HG02970 (cell line): ENCODE measurements at regions not wholly inside any gene's neighbourhood (a gene's known extent, or its start where the extent isn't known, plus 50 kb on each side); places are given as distances from the start of the nearest gene placed in this dataset.
"Not testable (repeated sequence)": the region's sequence is repeated elsewhere in the genome, so short reads cannot be mapped to it uniquely, and the experiment has no call there.

Source experiments
- ATAC-seq: cut with Tn5 transposase; IDR thresholded peaks from one replicate; pipeline ENCODE4 v1.9.1; 2021; ENCODE audit warnings: mild to moderate bottlenecking, moderate library complexity, moderate number of reproducible peaks; ENCODE audit not compliant: unreplicated experiment, low FRiP score

GRCh38 chr1:60634106-60634505, 448.3 kb upstream of the NFIA start:
- no peak for ATAC-seq

GRCh38 chr1:60622486-60622885, 459.9 kb upstream of the NFIA start:
- no peak for ATAC-seq

- ATAC-seq: no peak
These were observed 461.0 kb upstream of the NFIA start for GRCh38 chr1:60621368-60621851.

- no peak for ATAC-seq
These were observed 462.3 kb upstream of the NFIA start for GRCh38 chr1:60620087-60620486.

GRCh38 chr1:60619581-60619980, 462.8 kb upstream of the NFIA start:
- no peak for ATAC-seq

GRCh38 chr1:60615666-60616065, 466.7 kb upstream of the NFIA start:
- no peak for ATAC-seq

GRCh38 chr1:60612790-60613189, 469.6 kb upstream of the NFIA start:
- ATAC-seq: no peak

- ATAC-seq: not testable (repeated sequence)
These were observed 475.4 kb upstream of the NFIA start for GRCh38 chr1:60606921-60607320.

GRCh38 chr1:60600532-60600931, 481.8 kb upstream of the NFIA start:
- ATAC-seq: no peak

- ATAC-seq: no peak
These were observed 482.8 kb upstream of the NFIA start for GRCh38 chr1:60599574-60599973.

- no peak for ATAC-seq
These were observed 484.1 kb upstream of the NFIA start for GRCh38 chr1:60598041-60598910.

GRCh38 chr1:60596791-60597750, 485.3 kb upstream of the NFIA start:
- ATAC-seq: no peak

GRCh38 chr1:60591583-60591982, 490.8 kb upstream of the NFIA start:
- no peak for ATAC-seq

- ATAC-seq: no peak
These were observed 492.4 kb upstream of the NFIA start for GRCh38 chr1:60589916-60590315.

GRCh38 chr1:60589046-60589748, 493.2 kb upstream of the NFIA start:
- no peak for ATAC-seq

GRCh38 chr1:60584371-60584770, 498.0 kb upstream of the NFIA start:
- ATAC-seq: no peak

- no peak for ATAC-seq
These were observed 498.7 kb upstream of the NFIA start for GRCh38 chr1:60583696-60584095.

- ATAC-seq: no peak
These were observed 500.7 kb upstream of the NFIA start for GRCh38 chr1:60581455-60582220.

- no peak for ATAC-seq
These were observed 503.5 kb upstream of the C1orf87 start for GRCh38 chr1:60577029-60577428.
